WTC11 (cell line): ENCODE measurements at regions not wholly inside any gene's neighbourhood (a gene's known extent, or its start where the extent isn't known, plus 50 kb on each side); places are given as distances from the start of the nearest gene placed in this dataset.

Experiments
- ZSCAN18 ChIP-seq: fragments of 250-450 bp; sonication (Bioruptor Pico); IDR thresholded peaks from 2 replicates; pipeline ENCODE4 v2.1.2; 2022; ENCODE audit warnings: mild to moderate bottlenecking, moderate library complexity
- TF ChIP-seq, protein P1 (sequence below): fragments of 200-600 bp; IDR thresholded peaks from 2 replicates; pipeline ENCODE4 v1.8.0; 2022; ENCODE audit warnings: antibody characterized with exemption

- TF ChIP-seq, protein P1, sequence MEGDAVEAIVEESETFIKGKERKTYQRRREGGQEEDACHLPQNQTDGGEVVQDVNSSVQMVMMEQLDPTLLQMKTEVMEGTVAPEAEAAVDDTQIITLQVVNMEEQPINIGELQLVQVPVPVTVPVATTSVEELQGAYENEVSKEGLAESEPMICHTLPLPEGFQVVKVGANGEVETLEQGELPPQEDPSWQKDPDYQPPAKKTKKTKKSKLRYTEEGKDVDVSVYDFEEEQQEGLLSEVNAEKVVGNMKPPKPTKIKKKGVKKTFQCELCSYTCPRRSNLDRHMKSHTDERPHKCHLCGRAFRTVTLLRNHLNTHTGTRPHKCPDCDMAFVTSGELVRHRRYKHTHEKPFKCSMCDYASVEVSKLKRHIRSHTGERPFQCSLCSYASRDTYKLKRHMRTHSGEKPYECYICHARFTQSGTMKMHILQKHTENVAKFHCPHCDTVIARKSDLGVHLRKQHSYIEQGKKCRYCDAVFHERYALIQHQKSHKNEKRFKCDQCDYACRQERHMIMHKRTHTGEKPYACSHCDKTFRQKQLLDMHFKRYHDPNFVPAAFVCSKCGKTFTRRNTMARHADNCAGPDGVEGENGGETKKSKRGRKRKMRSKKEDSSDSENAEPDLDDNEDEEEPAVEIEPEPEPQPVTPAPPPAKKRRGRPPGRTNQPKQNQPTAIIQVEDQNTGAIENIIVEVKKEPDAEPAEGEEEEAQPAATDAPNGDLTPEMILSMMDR, result no peak
- no peak for TF ChIP-seq ZSCAN18 (CRISPR knock-in tag)
Observed at GRCh38 chr4:159026329-159026728, 76.5 kb upstream of the RAPGEF2 start.
